H1 (cell line): ENCODE measurements at regions not wholly inside any gene's neighbourhood (a gene's known extent, or its start where the extent isn't known, plus 50 kb on each side); places are given as distances from the start of the nearest gene placed in this dataset.

Experiments
- CTCF ChIA-PET: fragments of 300-600 bp; sonication (Branson Sonifier 250); formaldehyde crosslinking; loops from one replicate; lab custom pipeline; 2021; ENCODE audit not compliant: partially characterized antibody; lab: Charles Lee
- POLR2A ChIA-PET: fragments of 300-600 bp; sonication (Branson Sonifier 250); formaldehyde crosslinking; loops from one replicate; lab custom pipeline; 2021; ENCODE audit warnings: inconsistent platforms; ENCODE audit not compliant: partially characterized antibody; lab: Charles Lee
- DNase-seq, 2 experiments: peaks; one replicate each; pipeline versions ENCODE4 v3.0.0 to v3.0.0-alpha.2; 2010 to 2022; ENCODE audit warnings: low spot score in 2 of 2, low read depth in 1 of 2, mixed read lengths in 1 of 2
- FAIRE-seq: peaks from 2 replicates; lab custom pipeline; 2011; peaks lifted over from hg19 to GRCh38; lab: Jason Lieb, UNC
- H2AFZ ChIP-seq: 2 replicates; pipeline ENCODE4 v1.8.1; 2012; ENCODE audit warnings: low read length, inconsistent platforms
- H2AK5ac ChIP-seq: 2 replicates; pipeline ENCODE4 v1.6.1; 2013; ENCODE audit warnings: low read depth, low read length
- H2BK120ac ChIP-seq: replicated peaks from 2 replicates; pipeline ENCODE3; 2013; ENCODE audit warnings: low read depth, low read length, inconsistent platforms
- H2BK12ac ChIP-seq: 2 replicates; pipeline ENCODE4 v1.6.1; 2013; ENCODE audit warnings: low read depth, low read length
- H2BK15ac ChIP-seq: 2 replicates; pipeline ENCODE4 v1.6.1; 2013; ENCODE audit warnings: low read length
- H2BK20ac ChIP-seq: 2 replicates; pipeline ENCODE4 v1.6.1; 2013; ENCODE audit warnings: low read length
- H2BK5ac ChIP-seq: 2 replicates; pipeline ENCODE4 v1.6.1; 2013; ENCODE audit warnings: low read depth, low read length
- H3K14ac ChIP-seq: 2 replicates; pipeline ENCODE4 v1.6.1; 2013; ENCODE audit warnings: inconsistent platforms; ENCODE audit not compliant: insufficient read length
- H3K18ac ChIP-seq: 2 replicates; pipeline ENCODE4 v1.6.1; 2013; ENCODE audit warnings: low read length; ENCODE audit errors: extremely low read depth
- H3K23ac ChIP-seq: 2 replicates; pipeline ENCODE4 v1.6.1; 2013; ENCODE audit warnings: inconsistent platforms; ENCODE audit not compliant: insufficient read length
- H3K23me2 ChIP-seq: 2 replicates; pipeline ENCODE4 v1.6.1; 2013; ENCODE audit warnings: low read depth, low read length
- H3K27ac ChIP-seq: 2 replicates; pipeline ENCODE4 v1.6.1; 2011; ENCODE audit warnings: low read depth, low read length, inconsistent platforms
- H3K27me3 ChIP-seq, 4 experiments: replicated peaks in 1 of 4; 1 replicate in 1 of 4; 2 replicates in 3 of 4; pipeline versions ENCODE4 v1.6.1 to v1.8.1; 2011 to 2013; ENCODE audit warnings: low read length in 3 of 4, mild to moderate bottlenecking in 3 of 4, inconsistent platforms in 2 of 4, mixed read lengths in 2 of 4, moderate library complexity in 1 of 4; ENCODE audit not compliant: control insufficient read depth in 3 of 4, insufficient read depth in 3 of 4; ENCODE audit errors: extremely low read depth in 1 of 4
- H3K36me3 ChIP-seq, 4 experiments: 2 replicates each; pipeline versions ENCODE4 v1.6.1 to v1.8.1; 2011 to 2013; ENCODE audit warnings: mild to moderate bottlenecking in 4 of 4, low read length in 3 of 4, moderate library complexity in 2 of 4, control low read depth in 1 of 4, inconsistent platforms in 1 of 4; ENCODE audit not compliant: insufficient read depth in 4 of 4, control insufficient read depth in 2 of 4
- H3K4ac ChIP-seq: replicated peaks from 2 replicates; pipeline ENCODE3; 2013; ENCODE audit warnings: low read length, low read depth, mixed read lengths, inconsistent platforms; ENCODE audit not compliant: insufficient read length
- H3K4me1 ChIP-seq, 4 experiments: replicated peaks in 1 of 4; 1 replicate in 1 of 4; 2 replicates in 3 of 4; pipeline versions ENCODE4 v1.6.1 to v1.8.1; 2011 to 2013; ENCODE audit warnings: low read length in 3 of 4, inconsistent platforms in 2 of 4, mixed read lengths in 1 of 4; ENCODE audit not compliant: insufficient read depth in 4 of 4, control insufficient read depth in 3 of 4
- H3K4me2 ChIP-seq, 2 experiments: 2 replicates each; pipeline versions ENCODE4 v1.6.1 to v1.8.1; 2011 to 2013; ENCODE audit warnings: low read depth in 2 of 2, low read length in 2 of 2, control low read depth in 1 of 2, inconsistent platforms in 1 of 2, mild to moderate bottlenecking in 1 of 2; ENCODE audit not compliant: insufficient read depth in 1 of 2
- H3K4me3 ChIP-seq, 4 experiments: fragments of 200-600, 300-600 bp in 1 of 4; sonication (generic), shearing (Covaris generic), sonication (Bioruptor Twin) in 1 of 4; 2 replicates each; pipeline versions ENCODE4 v1.5.1 to v1.8.1; 2011 to 2016; ENCODE audit warnings: low read length in 4 of 4, low read depth in 3 of 4, control low read depth in 2 of 4, inconsistent platforms in 2 of 4, mild to moderate bottlenecking in 2 of 4, mixed read lengths in 1 of 4, moderate library complexity in 1 of 4; ENCODE audit not compliant: insufficient read depth in 2 of 4; ENCODE audit errors: extremely low read depth in 1 of 4
- H3K56ac ChIP-seq: replicated peaks from 2 replicates; pipeline ENCODE3; 2013; ENCODE audit warnings: low read depth, mild to moderate bottlenecking, mixed read lengths, low read length, inconsistent platforms; ENCODE audit not compliant: insufficient read length
- H3K79me1 ChIP-seq: 2 replicates; pipeline ENCODE4 v1.6.1; 2013; ENCODE audit warnings: low read depth, low read length, control low read depth
- H3K79me2 ChIP-seq, 2 experiments: 2 replicates each; pipeline versions ENCODE4 v1.6.1 to v1.8.1; 2012 to 2013; ENCODE audit warnings: low read length in 2 of 2, mild to moderate bottlenecking in 2 of 2, inconsistent platforms in 1 of 2; ENCODE audit not compliant: insufficient read depth in 2 of 2, control insufficient read depth in 1 of 2
- H3K9ac ChIP-seq, 4 experiments: replicated peaks in 1 of 4; 1 replicate in 1 of 4; 2 replicates in 3 of 4; pipeline versions ENCODE4 v1.6.1 to v1.8.1; 2011 to 2013; ENCODE audit warnings: low read depth in 3 of 4, low read length in 3 of 4, control low read depth in 2 of 4, mild to moderate bottlenecking in 2 of 4, moderate library complexity in 2 of 4, inconsistent platforms in 1 of 4; ENCODE audit errors: extremely low read depth in 1 of 4
- H3K9me3 ChIP-seq, 2 experiments: 2 replicates each; pipeline versions ENCODE4 v1.6.1 to v1.8.1; 2012 to 2013; ENCODE audit warnings: mild to moderate bottlenecking in 2 of 2, moderate library complexity in 2 of 2, control low read depth in 1 of 2, inconsistent platforms in 1 of 2, low read depth in 1 of 2, low read length in 1 of 2, mixed read lengths in 1 of 2; ENCODE audit not compliant: insufficient read depth in 2 of 2
- H4K20me1 ChIP-seq, 2 experiments: replicated peaks in 1 of 2; 2 replicates each; pipeline versions ENCODE3 to v1.8.1; 2011 to 2013; ENCODE audit warnings: inconsistent platforms in 2 of 2, low read length in 2 of 2, mild to moderate bottlenecking in 1 of 2; ENCODE audit not compliant: insufficient read depth in 2 of 2, control insufficient read depth in 1 of 2
- H4K5ac ChIP-seq: 2 replicates; pipeline ENCODE4 v1.6.1; 2013; ENCODE audit warnings: low read length, low read depth, mixed read lengths, inconsistent platforms; ENCODE audit not compliant: insufficient read length
- H4K8ac ChIP-seq: 2 replicates; pipeline ENCODE4 v1.8.0; 2013; ENCODE audit warnings: mild to moderate bottlenecking, moderate library complexity, low read length, inconsistent platforms; ENCODE audit not compliant: insufficient read depth; ENCODE audit errors: extremely low read depth
- H4K91ac ChIP-seq: replicated peaks from 2 replicates; pipeline ENCODE3; 2013; ENCODE audit warnings: low read length, mixed read lengths, inconsistent platforms; ENCODE audit not compliant: insufficient read length
- BRCA1 ChIP-seq: IDR thresholded peaks from 2 replicates; pipeline ENCODE4 v1.6.1; 2012; ENCODE audit warnings: low read depth, low read length, improper control_type of control experiment
- CEBPB ChIP-seq: IDR thresholded peaks from 2 replicates; pipeline ENCODE4 v1.6.1; 2012; ENCODE audit warnings: low read depth, low read length
- CHD2 ChIP-seq: IDR thresholded peaks from 2 replicates; pipeline ENCODE4 v1.6.1; 2012; ENCODE audit warnings: low read length, improper control_type of control experiment
- CTBP2 ChIP-seq: IDR thresholded peaks from 2 replicates; pipeline ENCODE4 v1.7.0; 2011; ENCODE audit warnings: borderline replicate concordance, mild to moderate bottlenecking, moderate library complexity, mixed read lengths, low read length; ENCODE audit not compliant: insufficient read depth, insufficient read length
- CTCF ChIP-seq, 3 experiments: IDR thresholded peaks; 1 replicate in 2 of 3; 2 replicates in 1 of 3; pipeline versions ENCODE4 v1.5.1 to v1.6.1; 2011; ENCODE audit warnings: low read length in 3 of 3, mild to moderate bottlenecking in 3 of 3, inconsistent platforms in 2 of 3, low read depth in 1 of 3, moderate library complexity in 1 of 3; ENCODE audit not compliant: insufficient read depth in 1 of 3; ENCODE audit errors: control extremely low read depth in 1 of 3
- FOSL1 ChIP-seq: IDR thresholded peaks from 2 replicates; pipeline ENCODE4 v1.6.1; 2011; ENCODE audit warnings: mild to moderate bottlenecking, low read depth, low read length, moderate library complexity; ENCODE audit not compliant: insufficient read depth
- KDM5A ChIP-seq: fragments of 200-600 bp; IDR thresholded peaks from 2 replicates; pipeline ENCODE4 v1.7.1; 2012; ENCODE audit warnings: mild to moderate bottlenecking, low read length, inconsistent platforms, mixed read lengths
- NANOG ChIP-seq: IDR thresholded peaks from 2 replicates; pipeline ENCODE4 v1.6.1; 2011; ENCODE audit warnings: low read length, low read depth, mild to moderate bottlenecking, inconsistent platforms; ENCODE audit not compliant: insufficient read depth, poor library complexity, severe bottlenecking
- RBBP5 ChIP-seq: IDR thresholded peaks from 2 replicates; pipeline ENCODE4 v1.7.1; 2012; ENCODE audit warnings: low read depth, mild to moderate bottlenecking, inconsistent platforms, low read length, moderate library complexity, borderline replicate concordance
- SIN3A ChIP-seq, 2 experiments: IDR thresholded peaks in 1 of 2; conservative IDR thresholded peaks in 1 of 2; 2 replicates each; pipeline ENCODE4 v1.6.1; 2011 to 2012; ENCODE audit warnings: low read length in 2 of 2, improper control_type of control experiment in 1 of 2, low read depth in 1 of 2, mild to moderate bottlenecking in 1 of 2
- TAF1 ChIP-seq: IDR thresholded peaks from 2 replicates; pipeline ENCODE4 v1.6.1; 2011; ENCODE audit warnings: mild to moderate bottlenecking, low read depth, low read length
- YY1 ChIP-seq: IDR thresholded peaks from 2 replicates; pipeline ENCODE4 v1.6.1; 2011; ENCODE audit warnings: low read depth, mild to moderate bottlenecking, low read length
- WGBS, 2 experiments: shearing (Covaris generic) in 1 of 2; methylation state at CpG; one replicate each; pipeline versions ENCODE4 v1.1.6 to v1.1.7; 2013 to 2015; ENCODE audit warnings: low lambda C conversion rate in 2 of 2, mixed read lengths in 2 of 2, inconsistent platforms in 1 of 2, low coverage in 1 of 2, missing lambda C conversion rate in 1 of 2; ENCODE audit not compliant: insufficient replicate concordance in 2 of 2, insufficient coverage in 1 of 2, insufficient read length in 1 of 2; ENCODE audit errors: extremely low coverage in 1 of 2, missing lambda C conversion rate in 1 of 2; 5-methylcytosine and 5-hydroxymethylcytosine counted together

GRCh38 chr4:152074573-152074972, 313.8 kb upstream of the GATB start:
- WGBS, 2 experiments = 69% methylated on average over 1 of the region's 1 CpG; no CpG with 5 or more reads in 1 of the 2 experiments
- Histone ChIP-seq H3K4ac (no peak overlapping the region), H3K9me3 (no peaks in the 10 kb centered on the region), H2BK120ac (no peak overlapping the region), H4K5ac (no peak overlapping the region), H2AFZ (no peak overlapping the region), H3K56ac (no peak overlapping the region), H3K27me3 (no peaks in the 10 kb centered on the region; a peak in 1 of 7 replicates), H3K4me2 (no peak overlapping the region), H3K23ac (no peak overlapping the region), H4K8ac (no peak overlapping the region), H3K23me2 (peaks cover 2% of the 10 kb centered on the region; the same call in 1 of the 2 replicates), H3K79me1 (no peaks in the 10 kb centered on the region), H2BK15ac (no peak overlapping the region), H2BK12ac (no peak overlapping the region), H2AK5ac (no peak overlapping the region), H3K79me2 (no peaks in the 10 kb centered on the region), H3K27ac (no peak overlapping the region), H4K91ac (no peak overlapping the region), H3K14ac (no peak overlapping the region), H2BK20ac (no peak overlapping the region), H4K20me1 (no peaks in the 10 kb centered on the region), H3K18ac (no peak overlapping the region), H2BK5ac (no peak overlapping the region), H3K4me1 (peaks cover 0 to 5% (median 2%) of the 10 kb centered on the region in 4 experiments; a peak in 4 of 7 replicates), H3K9ac (no peak overlapping the region), H3K4me3 (no peak overlapping the region), H3K36me3 (no peaks in the 10 kb centered on the region)
- ChIA-PET CTCF (interaction anchor here (0.7 to 1.9 kb wide), 5 partner anchors 9 to 83 kb away, joined by 3 read pairs; no protein-coding TSS in a partner anchor), POLR2A (no interaction called here)
- no peak for FAIRE-seq
- DNase-seq = no peak
- TF ChIP-seq BRCA1 = no peak
- TF ChIP-seq CHD2 = no peak
- no peak for TF ChIP-seq FOSL1
- TF ChIP-seq SIN3A (conservative IDR thresholded peaks at IDR 0.05 in 1 of 2, IDR thresholded peaks at IDR 0.05 in 1 of 2; ENCODE audit: low read depth in 1 of 2, low read length in 2 of 2) = no peak
- TF ChIP-seq TAF1 = no peak
- no peak for TF ChIP-seq RBBP5
- no peak for TF ChIP-seq CTCF (IDR thresholded peaks at IDR 0.05; ENCODE audit: control extremely low read depth in 1 of 3, insufficient read depth in 1 of 3, low read depth in 1 of 3, low read length in 3 of 3)
- no peak for TF ChIP-seq NANOG
- TF ChIP-seq CEBPB = no peak
- no peak for TF ChIP-seq CTBP2
- TF ChIP-seq KDM5A = no peak
- no peak for TF ChIP-seq YY1
